Esophagus squamous epithelium (tissue), 5 donors: ENCODE measurements at regions not wholly inside any gene's neighbourhood (a gene's known extent, or its start where the extent isn't known, plus 50 kb on each side); places are given as distances from the start of the nearest gene placed in this dataset.

Experiments used
- DNase-seq: peaks from one replicate; lab custom pipeline; 2025; lab: John Stamatoyannopoulos, UW
- H3K27ac ChIP-seq, 4 donors: fragments of 200-600 bp; sonication (generic); one replicate each; pipeline ENCODE4 v1.5.1; 2016 to 2019; ENCODE audit warnings: mild to moderate bottlenecking in 1 of 4
- H3K27me3 ChIP-seq, 4 donors: fragments of 200-600 bp; sonication (generic); 1 replicate in 3 of 4; 2 replicates in 1 of 4; pipeline versions ENCODE4 v1.5.1 to v1.6.0; 2017 to 2021; ENCODE audit warnings: antibody characterized with exemption in 1 of 4
- H3K36me3 ChIP-seq, 3 donors: fragments of 200-600 bp; sonication (generic); one replicate each; pipeline ENCODE4 v1.5.1; 2016 to 2019
- H3K4me1 ChIP-seq, 3 donors: fragments of 200-600 bp; sonication (generic); one replicate each; pipeline ENCODE4 v1.5.1; 2017 to 2019
- H3K4me3 ChIP-seq, 4 donors: fragments of 200-600 bp; sonication (generic); 1 replicate in 3 of 4; 2 replicates in 1 of 4; pipeline ENCODE4 v1.5.1; 2016 to 2019; ENCODE audit warnings: mild to moderate bottlenecking in 2 of 4, moderate library complexity in 1 of 4
- H3K9me3 ChIP-seq, 3 donors: fragments of 200-600 bp; sonication (generic); one replicate each; pipeline ENCODE4 v1.5.1; 2016 to 2019
- CTCF ChIP-seq, 6 experiments: fragments of 450-650 bp in 4 of 6; fragments of 200-600 bp in 2 of 6; sonication (generic) in 2 of 6; IDR thresholded peaks; one replicate each; pipeline ENCODE4 v1.5.1; 2016 to 2019; ENCODE audit warnings: antibody characterized with exemption in 6 of 6, mild to moderate bottlenecking in 4 of 6, moderate library complexity in 4 of 6
- POLR2A ChIP-seq, 4 donors: fragments of 450-650 bp; IDR thresholded peaks; one replicate each; pipeline ENCODE4 v1.6.1; 2017; ENCODE audit warnings: antibody characterized with exemption in 4 of 4, mild to moderate bottlenecking in 4 of 4, moderate library complexity in 3 of 4
- WGBS, 2 donors: methylation state at CpG; one replicate each; pipeline ENCODE4 v1.1.5; 2018; 5-methylcytosine and 5-hydroxymethylcytosine counted together
- intact Hi-C: fragments of 100-400 bp; cut with DNase I; formaldehyde crosslinking; loops from one replicate; pipeline ENCODE4 v1.15.0; 2022
- donor health status: DM: yes; HTN: yes; CAD: no.

GRCh38 chr5:85148701-85149100 is 764.0 kb upstream of the EDIL3 start:
- Histone ChIP-seq H3K36me3 (no peaks in the 10 kb centered on the region), H3K27ac (no peak overlapping the region), H3K4me3 (no peak overlapping the region), H3K9me3 (no peaks in the 10 kb centered on the region), H3K27me3 (no peaks in the 10 kb centered on the region), H3K4me1 (no peaks in the 10 kb centered on the region)
- no peak for TF ChIP-seq CTCF (IDR thresholded peaks at IDR 0.05)
- no peak for TF ChIP-seq POLR2A (IDR thresholded peaks at IDR 0.05)
- intact Hi-C loops, result no loop called here
- DNase-seq, result no peak
- WGBS, 2 donors, result 48 to 52% methylated on average over 2 of the region's 2 CpGs

- no peak overlapping the region for H3K4me3 ChIP-seq
- no peak for DNase-seq
- H3K27ac ChIP-seq, result no peak overlapping the region
- intact Hi-C loops, result no loop called here
- no peaks in the 10 kb centered on the region for H3K9me3 ChIP-seq
- H3K4me1 ChIP-seq, result no peaks in the 10 kb centered on the region
- 36 to 47% methylated on average over 6 of the region's 6 CpGs for WGBS, 2 donors
- no peaks in the 10 kb centered on the region for H3K36me3 ChIP-seq
- TF ChIP-seq POLR2A (IDR thresholded peaks at IDR 0.05), result no peak
- no peak for TF ChIP-seq CTCF (IDR thresholded peaks at IDR 0.05)
- H3K27me3 ChIP-seq, result no peaks in the 10 kb centered on the region
These were observed 774.7 kb upstream of the EDIL3 start for GRCh38 chr5:85159395-85159794.

- WGBS, 2 donors, result 80% methylated on average over 1 of the region's 1 CpG; no CpG with 5 or more reads in 1 of the 2 donors
- no peaks in the 10 kb centered on the region for H3K27me3 ChIP-seq
- intact Hi-C loops, result no loop called here
- H3K4me3 ChIP-seq, result no peak overlapping the region
- TF ChIP-seq CTCF (IDR thresholded peaks at IDR 0.05) (no peak), POLR2A (IDR thresholded peaks at IDR 0.05) (no peak)
- no peak for DNase-seq
- H3K9me3 ChIP-seq, result peaks cover 0 to 7% (median 0%) of the 10 kb centered on the region in 3 donors
- H3K36me3 ChIP-seq, result no peaks in the 10 kb centered on the region
- no peaks in the 10 kb centered on the region for H3K4me1 ChIP-seq
- no peak overlapping the region for H3K27ac ChIP-seq
These were observed 783.8 kb upstream of the EDIL3 start for GRCh38 chr5:85168474-85168873.

GRCh38 chr5:85170183-85170582 is 785.5 kb upstream of the EDIL3 start:
- Histone ChIP-seq H3K27ac (no peak overlapping the region), H3K9me3 (peaks cover 0 to 7% (median 0%) of the 10 kb centered on the region in 3 donors), H3K36me3 (no peaks in the 10 kb centered on the region), H3K4me3 (no peak overlapping the region), H3K4me1 (no peaks in the 10 kb centered on the region), H3K27me3 (no peaks in the 10 kb centered on the region)
- TF ChIP-seq POLR2A (IDR thresholded peaks at IDR 0.05) (no peak), CTCF (IDR thresholded peaks at IDR 0.05) (no peak)
- intact Hi-C loops, result no loop called here
- 48 to 72% methylated on average over 4 of the region's 4 CpGs for WGBS, 2 donors
- no peak for DNase-seq

DNA sequence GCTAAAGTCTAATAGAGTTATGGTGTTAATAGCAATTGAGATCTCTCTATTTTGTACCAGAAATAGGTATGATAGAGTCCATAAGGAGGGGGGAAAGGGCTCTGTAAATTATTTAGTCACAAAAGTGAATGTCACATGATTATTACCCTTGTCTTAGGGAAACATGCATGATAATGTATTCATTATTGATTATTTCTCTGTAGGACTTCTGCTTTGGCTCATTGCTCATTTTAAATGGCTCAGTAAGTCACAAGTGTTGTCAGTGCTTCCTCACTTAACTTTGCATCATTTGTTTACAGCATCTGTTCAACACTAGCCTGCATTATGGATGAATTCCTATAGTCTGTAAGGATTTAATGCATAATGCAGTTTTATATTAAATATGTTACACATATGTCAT is 788.8 kb upstream of the EDIL3 start:
- no peak for DNase-seq
- H3K27me3 ChIP-seq, result no peaks in the 10 kb centered on the region
- no peak for TF ChIP-seq CTCF (IDR thresholded peaks at IDR 0.05)
- TF ChIP-seq POLR2A (IDR thresholded peaks at IDR 0.05), result no peak
- no peaks in the 10 kb centered on the region for H3K4me1 ChIP-seq
- intact Hi-C loops, result no loop called here
- no peak overlapping the region for H3K27ac ChIP-seq
- H3K36me3 ChIP-seq, result no peaks in the 10 kb centered on the region
- H3K4me3 ChIP-seq, result no peak overlapping the region
- H3K9me3 ChIP-seq, result no peaks in the 10 kb centered on the region
